ENCODE measurements at regions not wholly inside any gene's neighbourhood (a gene's known extent, or its start where the extent isn't known, plus 50 kb on each side); places are given as distances from the start of the nearest gene placed in this dataset.

DNA sequence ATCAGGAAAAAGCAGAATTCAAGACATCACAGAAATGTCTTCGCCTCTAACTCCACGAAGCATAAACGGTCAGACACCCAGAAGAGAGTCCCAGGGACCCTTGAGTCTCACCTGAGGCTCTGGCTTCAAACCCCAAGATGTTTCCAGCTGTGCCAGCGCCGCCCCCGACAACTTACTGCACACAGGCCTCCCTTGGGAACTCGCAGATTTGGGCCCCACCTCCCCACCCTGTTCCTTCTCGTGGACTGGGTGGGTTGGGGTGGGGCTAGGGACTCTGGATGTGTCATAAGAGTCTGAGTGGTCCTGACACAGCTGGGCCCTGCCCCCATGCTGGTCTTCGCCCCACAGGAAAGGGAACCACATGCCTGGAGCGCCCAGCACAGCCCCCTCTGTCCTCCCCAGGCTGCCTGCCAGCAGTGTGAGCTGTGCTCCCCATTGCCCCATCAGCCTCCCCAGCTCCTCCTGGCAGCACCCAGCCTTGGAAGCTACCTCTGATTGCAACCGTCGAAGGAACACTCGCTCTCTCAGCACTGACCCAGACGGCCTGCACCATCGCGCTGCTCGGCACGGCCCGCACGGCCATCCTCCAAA is 147.5 kb downstream of the CRYBB2 start:
- DNase-seq (ENCODE audit: low read depth), result no peak

DNA sequence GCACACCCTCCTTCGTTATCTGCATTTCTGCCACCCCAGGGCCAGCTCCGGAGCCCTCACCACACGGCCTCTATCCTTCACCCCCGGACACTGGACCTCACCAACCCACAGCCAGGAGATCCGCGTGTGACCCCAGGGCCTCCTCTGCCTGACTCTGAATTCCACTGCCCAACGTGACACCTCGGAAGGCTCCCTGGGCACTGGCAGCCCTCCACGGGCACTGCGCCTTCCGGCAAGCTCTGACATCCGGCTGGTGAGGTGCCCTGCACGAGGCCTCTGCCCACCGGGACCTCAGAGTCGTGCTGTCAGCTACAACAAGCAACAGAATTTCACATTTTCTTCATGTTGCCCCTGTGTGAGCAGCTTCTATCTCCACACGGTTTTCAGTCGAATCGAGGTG is 148.3 kb downstream of the CRYBB2 start:
- no peak for DNase-seq (ENCODE audit: low read depth)

DNA sequence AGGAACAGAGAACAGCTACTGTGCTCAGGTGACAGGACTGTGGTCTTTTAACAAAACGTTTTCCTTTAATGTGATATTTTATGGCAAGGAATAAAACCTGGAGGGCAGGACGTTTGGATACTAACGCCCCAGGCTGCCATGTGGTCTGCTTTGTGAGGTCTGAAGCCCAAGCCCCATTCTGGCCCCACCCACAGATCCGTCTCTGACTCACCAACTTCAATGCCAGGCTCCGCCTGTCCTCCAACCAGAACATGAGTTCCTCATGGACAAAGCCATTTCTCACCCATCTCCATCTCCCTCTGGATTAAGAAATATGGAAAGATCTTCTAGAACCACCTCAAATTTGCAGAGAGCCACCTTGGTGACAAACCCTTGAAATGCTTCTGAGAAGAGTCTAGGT is 148.8 kb downstream of the CRYBB2 start:
- DNase-seq (ENCODE audit: low read depth), result no peak

GRCh38 chr22:25369041-25369440 is 149.6 kb downstream of the CRYBB2 start:
- DNase-seq (ENCODE audit: low read depth), result no peak

DNA sequence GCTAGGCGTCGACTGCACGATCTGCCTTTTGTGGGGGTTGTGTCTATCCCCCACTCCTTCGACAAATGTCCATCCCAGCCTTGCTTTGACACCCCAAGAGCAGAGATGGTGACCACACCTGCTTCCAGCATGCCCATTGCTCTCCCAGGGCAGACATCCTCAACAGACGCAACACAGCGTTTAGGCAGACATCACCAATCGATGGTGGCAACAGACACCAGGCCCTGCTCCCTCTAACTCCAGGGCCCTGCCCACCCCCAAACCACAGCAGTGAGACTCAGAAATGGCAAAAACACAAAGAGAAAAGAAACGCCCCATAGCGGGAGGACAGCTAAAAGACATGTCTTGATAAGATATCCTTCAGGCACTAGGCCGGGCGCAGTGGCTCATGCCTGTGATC is 150.9 kb downstream of the CRYBB2 start:
- no peak for DNase-seq (ENCODE audit: low read depth)

DNA sequence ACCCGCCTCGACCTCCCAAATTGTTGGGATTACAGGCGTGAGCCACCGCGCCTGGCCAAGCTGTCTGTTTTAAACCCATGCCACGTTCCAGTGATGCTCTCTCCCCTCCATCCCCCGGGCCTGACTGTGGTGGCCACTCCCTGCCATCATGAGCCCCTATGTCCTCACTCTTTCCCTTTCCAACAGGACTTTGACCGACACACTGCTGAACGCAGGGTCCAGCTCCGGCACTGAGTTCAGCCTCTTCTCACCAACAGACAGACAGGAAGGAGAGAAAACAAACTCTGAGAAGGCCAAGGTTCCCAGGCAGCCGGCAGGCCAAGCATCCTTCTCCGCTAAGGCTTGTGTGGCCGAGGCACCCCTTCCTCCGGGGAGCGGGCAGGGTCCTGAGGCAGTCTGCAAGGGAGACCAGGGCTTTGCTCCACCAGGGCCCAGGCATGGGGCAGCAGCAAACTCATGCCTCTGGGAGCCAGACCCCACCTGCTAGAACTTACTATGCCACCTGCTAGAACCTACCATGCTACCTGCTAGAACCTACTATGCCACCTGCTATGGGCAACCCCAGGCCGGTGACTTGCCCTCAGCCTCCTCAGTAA is 152.7 kb downstream of the CRYBB2 start:
- DNase-seq (ENCODE audit: low read depth), result no peak

- no peak for DNase-seq (ENCODE audit: low read depth)
These were observed 154.5 kb downstream of the CRYBB2 start for GRCh38 chr22:25373961-25374360.

GRCh38 chr22:25374869-25375268 is 155.4 kb downstream of the CRYBB2 start:
- no peak for DNase-seq (ENCODE audit: low read depth)

- DNase-seq (ENCODE audit: low read depth), result no peak
These were observed 156.2 kb downstream of the CRYBB2 start for GRCh38 chr22:25375683-25376082.

- no peak for DNase-seq (ENCODE audit: low read depth)
These were observed 158.3 kb downstream of the CRYBB2 start for GRCh38 chr22:25377699-25378098.

- no peak for DNase-seq (ENCODE audit: low read depth)
These were observed 160.8 kb downstream of the CRYBB2 start for GRCh38 chr22:25380122-25380747.

DNA sequence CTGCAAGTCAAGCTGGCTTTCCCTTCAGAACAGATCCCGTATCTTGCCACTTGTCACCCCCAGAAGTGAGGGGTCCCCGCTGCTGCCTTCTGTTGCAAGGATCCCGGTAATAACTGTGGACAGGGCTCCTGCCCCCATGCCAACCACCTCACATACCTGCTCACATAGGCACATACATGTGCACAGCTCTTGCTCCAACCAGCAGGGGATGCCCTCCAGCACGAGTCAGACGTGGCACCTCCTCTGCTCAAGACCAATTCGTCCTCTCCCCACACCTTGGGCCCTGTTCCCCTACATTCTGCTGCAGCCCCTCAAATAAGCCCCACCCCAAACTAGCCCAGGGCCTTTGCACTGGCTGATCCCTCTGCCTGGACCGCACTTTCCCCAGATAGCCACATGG is 163.3 kb downstream of the CRYBB2 start:
- no peak for DNase-seq (ENCODE audit: low read depth)

- DNase-seq (ENCODE audit: low read depth), result no peak
These were observed 163.9 kb downstream of the CRYBB2 start for GRCh38 chr22:25383278-25383820.

DNA sequence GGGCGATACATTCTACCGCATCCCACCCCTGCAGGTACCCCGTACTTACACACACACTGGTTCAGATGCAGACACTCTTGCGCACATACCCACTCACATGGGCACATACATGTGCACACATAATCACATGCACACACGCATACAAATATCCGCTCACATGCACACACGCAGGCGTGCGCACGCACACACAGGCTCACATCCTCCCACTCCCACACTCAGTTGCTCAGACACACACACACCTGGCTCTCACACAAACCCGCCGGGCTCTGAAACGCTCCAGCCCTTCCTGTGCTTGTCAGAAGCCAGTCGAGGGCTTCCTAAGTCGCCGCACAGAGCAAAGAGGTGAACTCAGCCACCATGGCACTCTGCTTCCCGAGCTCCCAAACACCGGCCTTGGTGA is 164.5 kb downstream of the CRYBB2 start:
- DNase-seq (ENCODE audit: low read depth), result no peak

DNA sequence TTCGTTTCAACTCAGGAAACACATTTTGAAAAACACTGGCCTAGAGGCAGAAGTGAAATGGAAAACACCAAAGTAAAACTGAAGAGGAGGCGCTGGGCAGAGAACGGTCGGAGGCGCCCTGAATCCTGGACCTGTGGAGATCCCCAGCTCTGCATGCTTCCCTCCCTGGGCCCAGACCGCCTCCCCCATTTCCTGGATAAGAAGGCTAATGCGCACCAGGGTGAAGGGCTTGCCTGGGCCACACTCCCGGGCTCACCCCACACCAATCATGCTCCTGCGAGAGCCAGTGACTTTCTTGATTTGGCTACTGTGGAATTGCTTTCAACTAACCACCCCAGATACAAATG is 167.1 kb downstream of the CRYBB2 start:
- DNase-seq (ENCODE audit: low read depth), result no peak

DNA sequence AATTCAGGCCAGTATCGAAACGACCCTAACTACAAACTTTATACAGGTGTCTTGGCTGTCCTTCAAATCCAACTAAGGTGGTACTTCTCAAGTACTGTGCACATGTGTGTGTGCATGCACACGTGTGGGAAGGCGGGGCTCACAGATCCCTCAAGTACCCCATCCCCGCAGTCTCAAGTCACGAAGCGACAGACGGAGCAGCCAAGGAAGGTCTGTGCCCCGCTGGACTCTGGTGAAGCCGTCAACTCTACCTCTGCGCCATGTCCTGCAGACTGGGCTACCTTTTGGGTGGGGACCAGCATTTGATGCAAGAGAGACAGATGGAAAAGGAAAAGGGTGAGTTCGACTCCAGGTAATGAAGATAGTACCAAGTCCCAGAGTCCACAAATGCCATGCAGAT is 169.0 kb downstream of the CRYBB2 start:
- DNase-seq (ENCODE audit: low read depth), result no peak

DNA sequence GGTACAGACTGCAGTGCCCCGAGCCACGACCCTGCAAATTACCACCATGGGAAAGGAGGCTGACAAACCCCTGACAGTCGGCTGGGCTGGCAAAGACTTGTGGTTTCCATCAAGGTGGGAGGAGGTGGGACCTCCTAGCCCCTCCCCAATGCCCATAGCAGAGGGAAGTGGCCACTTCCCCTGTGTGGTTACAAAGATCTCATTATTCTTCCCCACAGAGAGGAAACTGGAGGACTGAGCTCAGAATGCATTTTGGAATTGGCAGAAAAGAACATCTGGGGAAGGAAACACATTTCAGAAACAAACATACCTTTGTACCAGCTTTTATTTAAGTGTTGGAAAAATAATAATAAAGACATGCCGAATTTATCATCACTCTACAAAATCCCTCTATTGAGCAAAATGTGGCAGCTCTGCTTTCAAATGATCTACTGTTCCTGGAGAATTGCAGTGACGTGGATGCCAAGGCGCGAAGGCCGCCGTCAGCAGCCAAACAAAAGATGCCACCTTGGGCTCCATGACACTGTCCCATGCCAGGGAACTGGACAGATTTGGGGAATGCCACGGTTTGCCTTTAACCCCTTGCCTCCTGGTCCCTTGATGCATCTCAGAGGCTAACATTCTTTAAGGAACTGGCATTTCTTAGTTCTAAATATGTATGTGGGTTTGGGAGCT is 169.6 kb downstream of the CRYBB2 start:
- no peak for DNase-seq (ENCODE audit: low read depth)

DNA sequence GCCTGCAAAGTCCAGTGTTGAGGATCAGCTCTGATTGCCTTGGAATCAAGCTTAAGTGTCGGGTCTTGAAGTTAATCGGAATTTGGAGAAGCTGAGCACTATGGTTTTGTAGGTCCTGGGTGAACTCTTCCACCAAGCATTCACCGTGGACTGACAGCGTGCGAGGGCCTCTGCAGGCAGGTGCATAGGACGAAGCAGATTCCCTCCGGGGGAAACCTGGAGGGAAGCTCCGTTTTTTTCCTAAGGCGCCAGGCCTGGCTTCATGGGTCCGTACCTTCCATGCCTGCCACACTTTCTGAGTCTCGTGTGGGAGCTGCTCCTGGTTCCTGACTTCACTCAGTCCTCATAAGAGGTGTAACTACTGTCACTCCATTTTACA is 170.1 kb downstream of the CRYBB2 start:
- DNase-seq (ENCODE audit: low read depth), result no peak

- DNase-seq (ENCODE audit: low read depth), result no peak
These were observed 171.1 kb downstream of the CRYBB2 start for GRCh38 chr22:25390297-25391240.

DNA sequence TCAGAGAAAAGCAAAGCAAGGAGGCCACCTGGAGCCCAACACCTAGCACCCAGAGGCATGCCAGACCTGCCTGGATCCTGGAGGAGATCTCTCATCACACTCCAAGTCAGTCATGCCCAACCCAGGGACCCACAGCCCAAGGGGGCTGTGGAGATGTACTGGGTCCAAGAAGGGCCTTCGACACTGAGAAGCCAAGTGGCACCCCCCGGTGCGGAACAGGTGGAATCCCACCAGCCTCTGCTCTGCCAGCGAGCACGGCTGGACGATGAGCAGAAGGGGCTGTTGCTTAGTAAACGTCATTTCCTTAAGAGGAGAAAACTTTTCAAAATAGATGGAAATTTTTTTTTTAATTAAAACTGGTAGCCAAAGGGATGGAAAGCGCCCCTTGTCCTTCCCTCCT is 171.9 kb upstream of the GRK3 start:
- DNase-seq (ENCODE audit: low read depth), result no peak

DNA sequence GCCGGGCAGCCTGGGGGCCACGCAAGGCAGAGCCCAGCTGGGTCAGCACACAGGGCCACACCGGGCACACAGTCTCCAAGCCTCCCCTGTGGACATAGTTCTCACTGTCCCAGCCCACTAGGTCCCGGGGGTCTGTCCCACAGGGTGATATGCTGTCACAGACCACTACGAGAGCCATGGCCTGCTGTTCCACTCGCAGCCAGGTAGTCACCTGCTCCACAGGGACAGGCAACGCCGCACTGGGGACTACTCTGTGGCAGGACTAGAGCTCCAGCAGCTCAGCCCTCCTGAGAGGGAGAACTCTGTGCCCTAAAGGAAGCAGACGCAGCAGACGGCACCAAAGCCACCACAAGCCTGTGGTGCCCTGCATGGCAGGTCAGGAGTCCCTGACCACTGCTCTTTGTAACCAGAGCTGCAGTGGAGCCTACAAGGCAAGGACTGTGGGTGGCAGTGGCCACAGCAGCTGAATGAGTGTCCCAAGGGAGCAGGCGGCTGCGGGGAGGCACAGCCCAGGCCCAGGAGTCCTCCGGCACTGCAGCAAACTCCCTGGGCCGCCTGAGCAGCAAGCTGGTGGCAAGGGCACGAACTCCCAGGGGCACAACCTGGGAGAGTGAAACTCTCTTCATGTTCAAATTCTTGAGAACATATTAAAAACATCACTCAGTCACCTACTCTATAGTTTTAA is 171.2 kb upstream of the GRK3 start:
- DNase-seq (ENCODE audit: low read depth), result no peak

- no peak for DNase-seq (ENCODE audit: low read depth)
These were observed 169.0 kb upstream of the GRK3 start for GRCh38 chr22:25395468-25395867.

Measured in activated T-cell treated with anti-CD3 and anti-CD28 coated beads for 1 hour (primary cell).